Middle frontal gyrus (tissue), 1 donor: ENCODE measurements at regions not wholly inside any gene's neighbourhood (a gene's known extent, or its start where the extent isn't known, plus 50 kb on each side); places are given as distances from the start of the nearest gene placed in this dataset.

Source experiments
- DNase-seq: peaks from one replicate; pipeline ENCODE4 v3.0.0-alpha.2; 2015; ENCODE audit warnings: low spot score; ENCODE audit errors: extremely low spot score

GRCh38 chr5:135248801-135249231, 150.2 kb downstream of the MACROH2A1 start:
- no peak for DNase-seq

GRCh38 chr5:135246923-135247795, 151.9 kb downstream of the MACROH2A1 start:
- DNase-seq, result no peak

- no peak for DNase-seq
Measured at GRCh38 chr5:135246605-135246922, 152.5 kb downstream of the MACROH2A1 start.

GRCh38 chr5:135245521-135246499, 153.2 kb downstream of the MACROH2A1 start:
- no peak for DNase-seq

GRCh38 chr5:135244620-135245021, 154.4 kb downstream of the MACROH2A1 start:
- DNase-seq, result no peak

- no peak for DNase-seq
Measured at GRCh38 chr5:135243556-135244285, 155.3 kb downstream of the MACROH2A1 start.

GRCh38 chr5:135242866-135243555, 156.0 kb downstream of the MACROH2A1 start:
- DNase-seq, result no peak

GRCh38 chr5:135242021-135242865, 156.8 kb downstream of the MACROH2A1 start:
- DNase-seq, result no peak

GRCh38 chr5:135241536-135241935, 157.5 kb downstream of the MACROH2A1 start:
- DNase-seq, result no peak

GRCh38 chr5:135240781-135241360, 158.2 kb downstream of the MACROH2A1 start:
- no peak for DNase-seq

GRCh38 chr5:135240283-135240633, 158.8 kb downstream of the MACROH2A1 start:
- DNase-seq, result no peak

GRCh38 chr5:135239453-135240282, 159.4 kb downstream of the MACROH2A1 start:
- DNase-seq, result no peak

GRCh38 chr5:135238622-135239452, 160.2 kb downstream of the MACROH2A1 start:
- no peak for DNase-seq

- DNase-seq, result no peak
Measured at GRCh38 chr5:135237748-135238103, 161.3 kb downstream of the MACROH2A1 start.

GRCh38 chr5:135236908-135237747, 161.9 kb downstream of the MACROH2A1 start:
- no peak for DNase-seq

- DNase-seq, result no peak
Measured at GRCh38 chr5:135236228-135236907, 162.7 kb downstream of the MACROH2A1 start.
